CD14-positive monocyte (primary cell): ENCODE measurements at regions not wholly inside any gene's neighbourhood (a gene's known extent, or its start where the extent isn't known, plus 50 kb on each side); places are given as distances from the start of the nearest gene placed in this dataset.

Source experiments
- DNase-seq, 3 donors: peaks; one replicate each; pipeline ENCODE4 v3.0.0-alpha.2; 2011 to 2022
- H2AFZ ChIP-seq: 2 replicates; pipeline ENCODE4 v1.6.0; 2012; ENCODE audit warnings: mild to moderate bottlenecking, low read depth, low read length, inconsistent platforms; ENCODE audit not compliant: insufficient read depth, poor library complexity, severe bottlenecking
- H3K27ac ChIP-seq, 2 donors: 1 replicate in 1 of 2; 2 replicates in 1 of 2; pipeline ENCODE4 v1.5.1; 2012 to 2013; ENCODE audit warnings: low read length in 2 of 2, control low read depth in 1 of 2, inconsistent platforms in 1 of 2, low read depth in 1 of 2, mild to moderate bottlenecking in 1 of 2
- H3K27me3 ChIP-seq, 2 donors: one replicate each; pipeline versions ENCODE4 v1.6.0 to v1.6.1; 2011 to 2013; ENCODE audit warnings: low read length in 2 of 2; ENCODE audit not compliant: control insufficient read depth in 2 of 2, insufficient read depth in 2 of 2
- H3K36me3 ChIP-seq, 2 donors: replicated peaks in 1 of 2; 1 replicate in 1 of 2; 2 replicates in 1 of 2; pipeline versions ENCODE4 v1.5.1 to v1.6.1; 2012 to 2013; ENCODE audit warnings: low read length in 2 of 2, control low read depth in 1 of 2, inconsistent platforms in 1 of 2, mild to moderate bottlenecking in 1 of 2; ENCODE audit not compliant: insufficient read depth in 2 of 2, control insufficient read depth in 1 of 2
- H3K4me1 ChIP-seq, 2 donors: 1 replicate in 1 of 2; 2 replicates in 1 of 2; pipeline versions ENCODE4 v1.5.1 to v1.6.1; 2012 to 2013; ENCODE audit warnings: low read length in 2 of 2, control low read depth in 1 of 2, inconsistent platforms in 1 of 2, mild to moderate bottlenecking in 1 of 2, moderate library complexity in 1 of 2; ENCODE audit not compliant: insufficient read depth in 2 of 2, control insufficient read depth in 1 of 2
- H3K4me2 ChIP-seq: replicated peaks from 2 replicates; pipeline ENCODE3; 2012; ENCODE audit warnings: low read length, moderate library complexity, mild to moderate bottlenecking; ENCODE audit not compliant: poor library complexity, severe bottlenecking; ENCODE audit errors: extremely low read depth
- H3K4me3 ChIP-seq, 3 experiments: fragments of 200-600 bp in 1 of 3; sonication (generic) in 1 of 3; replicated peaks in 1 of 3; 1 replicate in 2 of 3; 2 replicates in 1 of 3; pipeline ENCODE4 v1.5.1; 2011 to 2013; ENCODE audit warnings: low read length in 3 of 3, mild to moderate bottlenecking in 3 of 3, control low read depth in 2 of 3, low read depth in 2 of 3, inconsistent platforms in 1 of 3, moderate library complexity in 1 of 3
- H3K79me2 ChIP-seq: 2 replicates; pipeline ENCODE4 v1.6.0; 2012; ENCODE audit warnings: mild to moderate bottlenecking, control low read depth, inconsistent platforms, low read length, moderate library complexity; ENCODE audit not compliant: insufficient read depth
- H3K9ac ChIP-seq: 2 replicates; pipeline ENCODE4 v1.6.0; 2017; ENCODE audit warnings: low read length, mild to moderate bottlenecking; ENCODE audit not compliant: insufficient read depth, poor library complexity, severe bottlenecking
- H3K9me3 ChIP-seq, 2 donors: replicated peaks in 1 of 2; 1 replicate in 1 of 2; 2 replicates in 1 of 2; pipeline versions ENCODE4 v1.5.1 to v1.6.1; 2012 to 2013; ENCODE audit warnings: low read length in 2 of 2, control low read depth in 1 of 2; ENCODE audit not compliant: control insufficient read depth in 1 of 2, insufficient read depth in 1 of 2
- H4K20me1 ChIP-seq: 2 replicates; pipeline ENCODE4 v1.6.0; 2012; ENCODE audit warnings: mild to moderate bottlenecking, low read length, control low read depth, moderate library complexity; ENCODE audit not compliant: insufficient read depth
- H3K27ac Mint-ChIP-seq, 7 donors: one replicate each; pipeline ENCODE4 v1.8.0; 2020; ENCODE audit warnings: mild to moderate bottlenecking in 7 of 7, mixed read lengths in 7 of 7, moderate library complexity in 6 of 7, inconsistent platforms in 2 of 7
- H3K27me3 Mint-ChIP-seq, 3 donors: one replicate each; pipeline ENCODE4 v1.8.0; 2021 to 2022; ENCODE audit warnings: low read depth in 3 of 3, mild to moderate bottlenecking in 3 of 3, mixed read lengths in 3 of 3, moderate library complexity in 3 of 3, inconsistent platforms in 1 of 3
- H3K36me3 Mint-ChIP-seq, 2 donors: one replicate each; pipeline ENCODE4 v1.8.0; 2020; ENCODE audit warnings: mixed read lengths in 2 of 2, inconsistent platforms in 1 of 2, mild to moderate bottlenecking in 1 of 2
- H3K4me1 Mint-ChIP-seq: one replicate; pipeline ENCODE4 v1.8.0; 2020; ENCODE audit warnings: mild to moderate bottlenecking, mixed read lengths
- H3K4me3 Mint-ChIP-seq, 2 donors: one replicate each; pipeline ENCODE4 v1.8.0; 2020; ENCODE audit warnings: mild to moderate bottlenecking in 2 of 2, mixed read lengths in 2 of 2, moderate library complexity in 1 of 2
- H3K9me3 Mint-ChIP-seq, 7 donors: one replicate each; pipeline ENCODE4 v1.8.0; 2020 to 2022; ENCODE audit warnings: mixed read lengths in 7 of 7, mild to moderate bottlenecking in 6 of 7, moderate library complexity in 6 of 7, inconsistent platforms in 2 of 7
- CTCF ChIP-seq: fragments of 200-600 bp; IDR thresholded peaks from one replicate; pipeline ENCODE4 v1.8.0; 2022; ENCODE audit warnings: antibody characterized with exemption, mild to moderate bottlenecking
- WGBS: methylation state at CpG from one replicate; pipeline ENCODE4 v1.1.5; 2013; ENCODE audit warnings: missing lambda C conversion rate; ENCODE audit not compliant: insufficient coverage; 5-methylcytosine and 5-hydroxymethylcytosine counted together
- intact Hi-C, 2 donors: fragments of 100-400 bp; cut with micrococcal nuclease; formaldehyde crosslinking; loops; one replicate each; pipeline versions ENCODE4 v1.15.0 to v1.15.1; 2023

GRCh38 chr5:82754759-82755158 lies 322.4 kb downstream of the TMEM167A start:
- Histone ChIP-seq H3K36me3 (no peaks in the 10 kb centered on the region), H3K4me1 (no peaks in the 10 kb centered on the region), H2AFZ (no peak overlapping the region), H3K4me3 (no peak overlapping the region), H3K9ac (no peak overlapping the region), H4K20me1 (no peaks in the 10 kb centered on the region), H3K4me2 (no peak overlapping the region), H3K79me2 (no peaks in the 10 kb centered on the region), H3K27me3 (no peaks in the 10 kb centered on the region), H3K27ac (no peak overlapping the region), H3K9me3 (peaks cover 0 to 3% of the 10 kb centered on the region in 2 donors)
- no peak overlapping the region for H3K4me3 Mint-ChIP-seq
- intact Hi-C loops, result no loop called here
- DNase-seq, result no peak
- WGBS, result no CpG with 5 or more reads among the region's 3 CpGs
- H3K27ac Mint-ChIP-seq, result no peak overlapping the region
- no peaks in the 10 kb centered on the region for H3K36me3 Mint-ChIP-seq
- H3K9me3 Mint-ChIP-seq, result peaks cover 2 to 17% (median 8%) of the 10 kb centered on the region in 7 donors
- peaks cover 0 to 6% (median 1%) of the 10 kb centered on the region in 3 donors for H3K27me3 Mint-ChIP-seq
- H3K4me1 Mint-ChIP-seq, result peaks cover 3% of the 10 kb centered on the region
- no peak for TF ChIP-seq CTCF

- H3K9me3 Mint-ChIP-seq, result peaks cover 2 to 12% (median 8%) of the 10 kb centered on the region in 7 donors
- Histone ChIP-seq H3K27me3 (peaks cover 0 to under 1% of the 10 kb centered on the region in 2 donors), H3K4me1 (no peaks in the 10 kb centered on the region), H2AFZ (no peak overlapping the region), H3K36me3 (no peaks in the 10 kb centered on the region), H3K9ac (no peak overlapping the region), H4K20me1 (no peaks in the 10 kb centered on the region), H3K4me3 (no peak overlapping the region), H3K9me3 (peaks cover 0 to 3% of the 10 kb centered on the region in 2 donors), H3K27ac (no peak overlapping the region), H3K79me2 (no peaks in the 10 kb centered on the region), H3K4me2 (no peak overlapping the region)
- H3K36me3 Mint-ChIP-seq, result no peaks in the 10 kb centered on the region
- no peak overlapping the region for H3K4me3 Mint-ChIP-seq
- no peak for TF ChIP-seq CTCF
- DNase-seq, result no peak
- peaks cover 6% of the 10 kb centered on the region for H3K4me1 Mint-ChIP-seq
- intact Hi-C loops, result no loop called here
- WGBS, result 88% methylated on average over 1 of the region's 3 CpGs
- no peak overlapping the region for H3K27ac Mint-ChIP-seq
- H3K27me3 Mint-ChIP-seq, result peaks cover 0 to 9% (median 4%) of the 10 kb centered on the region in 3 donors
Measured at GRCh38 chr5:82754036-82754746, 323.0 kb downstream of the TMEM167A start.
